Left lung (tissue), 4 donors: ENCODE measurements at regions not wholly inside any gene's neighbourhood (a gene's known extent, or its start where the extent isn't known, plus 50 kb on each side); places are given as distances from the start of the nearest gene placed in this dataset.

ENCODE experiments used
- ATAC-seq: fragments of 200-7000 bp; cut with Tn5 transposase; one replicate; pipeline ENCODE4 v1.9.1; 2020; ENCODE audit warnings: moderate library complexity
- DNase-seq, 4 donors: peaks; one replicate each; pipeline ENCODE4 v3.0.0-alpha.2; 2013 to 2020
- H3K27ac ChIP-seq, 2 donors: fragments of 200-600 bp; sonication (generic) in 1 of 2; one replicate each; pipeline versions ENCODE4 v1.5.0 to v1.8.0; 2020 to 2021
- H3K27me3 ChIP-seq, 2 donors: fragments of 200-600 bp; sonication (generic) in 1 of 2; one replicate each; pipeline versions ENCODE4 v1.5.0 to v1.8.0; 2020 to 2021
- H3K36me3 ChIP-seq, 2 donors: fragments of 200-600 bp; sonication (generic) in 1 of 2; one replicate each; pipeline versions ENCODE4 v1.5.0 to v1.8.0; 2020 to 2021
- H3K4me1 ChIP-seq, 2 donors: fragments of 200-600 bp; one replicate each; pipeline ENCODE4 v1.8.0; 2021
- H3K4me3 ChIP-seq, 2 donors: fragments of 200-600 bp; sonication (generic) in 1 of 2; one replicate each; pipeline versions ENCODE4 v1.5.0 to v1.8.0; 2020 to 2021; ENCODE audit warnings: mild to moderate bottlenecking in 1 of 2
- H3K9me3 ChIP-seq, 2 donors: fragments of 200-600 bp; sonication (generic) in 1 of 2; one replicate each; pipeline versions ENCODE4 v1.5.0 to v1.8.0; 2020 to 2021
- intact Hi-C, 2 donors: fragments of 100-400 bp; cut with DNase I; formaldehyde crosslinking; loops; one replicate each; pipeline versions ENCODE4 v1.11.2 to v1.14.2; 2022
- TF ChIP-seq, protein P1 (sequence below), 2 donors: fragments of 200-600 bp; sonication (generic) in 1 of 2; IDR thresholded peaks; one replicate each; pipeline versions ENCODE4 v1.5.0 to v1.8.0; 2021; ENCODE audit warnings: antibody characterized with exemption in 2 of 2
- donor health status: DM: no; HTN: yes; CAD: no.
- donor health status: DM: no; HTN: no; CAD: no.

DNA sequence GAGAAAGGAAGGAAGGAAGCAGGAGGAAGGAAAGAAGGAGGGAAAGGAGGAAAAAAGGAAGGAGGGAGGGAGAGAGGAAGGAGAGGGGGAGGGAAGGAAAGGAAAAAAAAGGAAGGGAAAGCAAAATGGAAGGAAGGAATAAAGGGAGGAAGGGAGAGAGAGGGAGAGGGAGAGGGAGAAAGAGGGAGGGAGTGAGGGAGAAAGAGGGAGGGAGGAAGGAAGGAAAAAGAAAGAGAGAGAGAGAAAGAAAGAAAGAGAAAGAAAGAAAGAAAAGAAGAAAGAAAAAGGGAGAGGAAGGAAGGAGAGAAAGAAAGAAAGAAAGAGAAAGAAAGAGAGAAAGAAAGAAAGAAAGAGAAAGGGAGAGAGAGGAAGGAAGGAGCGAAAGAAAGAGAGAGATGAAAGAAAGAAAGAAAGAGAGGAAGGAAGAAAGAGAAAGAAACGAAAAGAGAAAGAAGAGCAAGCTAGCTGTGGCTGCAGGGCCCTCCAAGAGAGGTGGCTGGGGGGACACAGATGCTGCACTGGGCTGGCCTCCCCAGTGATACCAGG lies 472.4 kb upstream of the MGMT start:
- intact Hi-C loops = no loop called here
- Histone ChIP-seq H3K4me3 (no peak overlapping the region), H3K27ac (no peak overlapping the region), H3K36me3 (no peaks in the 10 kb centered on the region), H3K27me3 (peaks cover 0 to 20% of the 10 kb centered on the region in 2 donors), H3K9me3 (no peaks in the 10 kb centered on the region), H3K4me1 (no peaks in the 10 kb centered on the region)
- TF ChIP-seq, protein P1, sequence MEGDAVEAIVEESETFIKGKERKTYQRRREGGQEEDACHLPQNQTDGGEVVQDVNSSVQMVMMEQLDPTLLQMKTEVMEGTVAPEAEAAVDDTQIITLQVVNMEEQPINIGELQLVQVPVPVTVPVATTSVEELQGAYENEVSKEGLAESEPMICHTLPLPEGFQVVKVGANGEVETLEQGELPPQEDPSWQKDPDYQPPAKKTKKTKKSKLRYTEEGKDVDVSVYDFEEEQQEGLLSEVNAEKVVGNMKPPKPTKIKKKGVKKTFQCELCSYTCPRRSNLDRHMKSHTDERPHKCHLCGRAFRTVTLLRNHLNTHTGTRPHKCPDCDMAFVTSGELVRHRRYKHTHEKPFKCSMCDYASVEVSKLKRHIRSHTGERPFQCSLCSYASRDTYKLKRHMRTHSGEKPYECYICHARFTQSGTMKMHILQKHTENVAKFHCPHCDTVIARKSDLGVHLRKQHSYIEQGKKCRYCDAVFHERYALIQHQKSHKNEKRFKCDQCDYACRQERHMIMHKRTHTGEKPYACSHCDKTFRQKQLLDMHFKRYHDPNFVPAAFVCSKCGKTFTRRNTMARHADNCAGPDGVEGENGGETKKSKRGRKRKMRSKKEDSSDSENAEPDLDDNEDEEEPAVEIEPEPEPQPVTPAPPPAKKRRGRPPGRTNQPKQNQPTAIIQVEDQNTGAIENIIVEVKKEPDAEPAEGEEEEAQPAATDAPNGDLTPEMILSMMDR (IDR thresholded peaks at IDR 0.05) = no peak
- no peak for ATAC-seq
- no peak for DNase-seq

DNA sequence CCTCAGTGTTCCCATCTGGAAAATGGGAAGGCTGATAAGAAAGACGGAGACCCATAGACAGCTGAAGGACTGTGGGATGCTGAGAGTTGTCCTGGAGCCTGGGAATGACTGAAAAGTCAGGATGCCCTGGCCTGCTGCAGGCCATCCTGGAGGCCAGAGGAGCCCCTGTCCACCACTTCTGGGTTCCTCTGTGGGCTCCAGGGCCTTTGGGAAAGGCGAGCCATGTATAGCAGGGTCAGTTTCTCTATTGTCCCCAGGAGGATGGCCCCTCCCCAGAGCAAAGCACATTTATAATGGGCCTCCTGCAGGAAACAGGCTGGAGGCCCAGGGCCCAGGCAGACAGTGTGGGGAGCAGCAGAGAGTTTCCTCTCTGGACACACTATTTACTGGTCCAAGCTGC lies 471.4 kb upstream of the MGMT start:
- no peaks in the 10 kb centered on the region for H3K9me3 ChIP-seq
- intact Hi-C loops = no loop called here
- H3K4me1 ChIP-seq = no peaks in the 10 kb centered on the region
- ATAC-seq (no peak), DNase-seq (no peak)
- no peak overlapping the region for H3K4me3 ChIP-seq
- H3K27ac ChIP-seq = no peak overlapping the region
- TF ChIP-seq, protein P1 (IDR thresholded peaks at IDR 0.05) = no peak
- no peaks in the 10 kb centered on the region for H3K36me3 ChIP-seq
- H3K27me3 ChIP-seq = peaks cover 0 to 20% of the 10 kb centered on the region in 2 donors

DNA sequence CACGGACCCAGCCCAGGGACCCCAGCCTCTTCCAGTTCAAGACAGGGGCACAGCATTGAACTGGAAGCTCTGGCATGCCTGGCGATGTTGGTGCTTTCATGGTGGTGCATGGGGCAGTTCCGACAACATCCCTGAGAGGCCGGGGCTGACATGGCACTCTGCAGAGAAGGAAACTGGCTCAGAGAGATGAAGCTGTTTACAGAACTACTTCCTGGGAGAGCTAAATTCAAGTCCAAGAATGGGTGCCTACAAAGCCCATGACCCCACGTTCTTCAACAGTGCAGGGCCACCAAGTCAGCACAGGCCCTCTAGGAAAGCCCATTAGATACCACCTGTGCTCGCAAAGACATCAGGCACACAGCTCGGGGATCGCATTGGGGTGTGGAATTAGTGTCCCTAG lies 470.9 kb upstream of the MGMT start:
- ATAC-seq = no peak
- Histone ChIP-seq H3K4me1 (no peaks in the 10 kb centered on the region), H3K27me3 (peaks cover 0 to 17% of the 10 kb centered on the region in 2 donors), H3K9me3 (no peaks in the 10 kb centered on the region), H3K27ac (no peak overlapping the region), H3K36me3 (no peaks in the 10 kb centered on the region), H3K4me3 (no peak overlapping the region)
- intact Hi-C loops = no loop called here
- TF ChIP-seq, protein P1 (IDR thresholded peaks at IDR 0.05) = no peak
- no peak for DNase-seq

DNA sequence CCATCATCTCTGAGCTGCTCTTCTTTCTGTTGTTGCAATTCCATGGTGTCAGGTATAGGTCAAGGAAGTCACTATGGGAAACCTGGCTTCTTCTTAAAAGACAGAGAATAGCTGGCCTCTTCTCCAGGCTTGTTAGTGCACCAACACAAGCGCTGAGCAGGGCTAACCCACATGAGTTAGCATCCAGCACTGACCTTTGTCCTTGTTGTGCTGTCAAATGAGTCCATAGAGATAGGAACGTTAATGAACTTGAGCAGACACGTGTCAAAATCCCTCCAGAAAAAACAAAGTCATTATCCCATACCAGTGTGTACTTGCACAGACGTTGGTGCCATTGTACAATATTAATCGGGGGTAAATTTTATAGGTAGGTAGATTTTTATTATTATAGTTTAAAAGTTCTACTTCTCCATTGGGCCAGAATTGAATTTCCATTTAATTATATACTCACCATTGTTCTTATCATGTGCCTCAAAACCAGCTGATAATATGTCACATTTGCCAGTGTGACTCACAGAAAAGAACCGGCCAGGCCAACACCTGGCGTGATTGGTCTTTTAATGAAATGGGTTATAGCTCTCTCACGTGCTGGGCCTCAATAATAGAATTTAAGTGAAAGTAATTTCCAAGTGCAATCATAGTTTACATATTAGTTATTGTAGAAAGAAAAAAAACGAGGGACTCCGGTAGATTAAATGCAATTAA lies 468.8 kb upstream of the MGMT start:
- DNase-seq = no peak
- peaks cover 0 to 10% of the 10 kb centered on the region in 2 donors for H3K27me3 ChIP-seq
- no peak overlapping the region for H3K27ac ChIP-seq
- no peaks in the 10 kb centered on the region for H3K9me3 ChIP-seq
- no peak for ATAC-seq
- no peaks in the 10 kb centered on the region for H3K4me1 ChIP-seq
- H3K4me3 ChIP-seq = no peak overlapping the region
- TF ChIP-seq, protein P1 (IDR thresholded peaks at IDR 0.05) = no peak
- intact Hi-C loops = no loop called here
- H3K36me3 ChIP-seq = no peaks in the 10 kb centered on the region

DNA sequence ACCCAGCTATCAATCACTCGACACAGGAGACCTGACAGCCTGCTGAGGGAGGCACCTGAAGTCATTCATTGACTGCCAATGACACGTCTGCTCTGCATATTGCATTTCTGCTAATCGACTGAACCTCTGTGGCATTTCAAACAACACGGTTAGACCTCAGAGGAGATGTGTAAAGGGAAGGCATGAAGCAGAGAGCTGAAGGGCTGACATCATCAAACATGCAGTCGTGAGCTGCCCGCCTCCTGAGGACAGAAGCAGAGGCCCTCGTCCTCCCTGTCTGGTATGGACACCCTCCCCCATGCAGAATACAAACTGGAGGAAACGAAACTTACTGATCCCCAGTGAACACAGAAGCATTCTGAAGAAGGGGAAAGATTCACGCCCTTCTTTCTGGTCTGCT lies 462.6 kb upstream of the MGMT start:
- Histone ChIP-seq H3K27me3 (no peaks in the 10 kb centered on the region), H3K9me3 (peaks cover 0 to 9% of the 10 kb centered on the region in 2 donors), H3K27ac (no peak overlapping the region), H3K4me3 (no peak overlapping the region), H3K36me3 (no peaks in the 10 kb centered on the region), H3K4me1 (no peaks in the 10 kb centered on the region)
- intact Hi-C loops = no loop called here
- TF ChIP-seq, protein P1 (IDR thresholded peaks at IDR 0.05) = no peak
- no peak for ATAC-seq
- no peak for DNase-seq
